ENCODE measurements at regions not wholly inside any gene's neighbourhood (a gene's known extent, or its start where the extent isn't known, plus 50 kb on each side); places are given as distances from the start of the nearest gene placed in this dataset.

DNA sequence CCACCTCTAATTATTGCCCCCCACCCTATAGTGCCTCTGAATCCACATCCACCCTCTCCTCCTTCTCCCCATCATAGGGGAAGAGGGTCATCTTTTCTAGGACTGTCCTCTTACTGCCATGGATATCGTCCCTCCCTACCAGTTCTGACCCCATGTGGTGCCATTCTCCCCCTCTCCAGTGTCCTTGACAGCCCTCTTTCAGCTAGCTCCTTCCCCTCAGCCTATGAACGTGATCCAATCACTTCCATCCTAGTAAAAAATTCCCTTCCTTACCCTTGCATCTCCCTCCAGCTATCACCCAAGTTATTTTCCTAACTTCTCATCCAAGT lies 172.7 kb downstream of the RRAGC start:
- no peak for TF ChIP-seq JUND (IDR thresholded peaks at IDR 0.05)
- no peak for TF ChIP-seq CTCF (IDR thresholded peaks at IDR 0.05 in 2 of 3, conservative IDR thresholded peaks at IDR 0.05 in 1 of 3; ENCODE audit: borderline replicate concordance in 1 of 3, insufficient read depth in 1 of 3, low read depth in 2 of 3, low read length in 2 of 3)
- TF ChIP-seq, protein P1, sequence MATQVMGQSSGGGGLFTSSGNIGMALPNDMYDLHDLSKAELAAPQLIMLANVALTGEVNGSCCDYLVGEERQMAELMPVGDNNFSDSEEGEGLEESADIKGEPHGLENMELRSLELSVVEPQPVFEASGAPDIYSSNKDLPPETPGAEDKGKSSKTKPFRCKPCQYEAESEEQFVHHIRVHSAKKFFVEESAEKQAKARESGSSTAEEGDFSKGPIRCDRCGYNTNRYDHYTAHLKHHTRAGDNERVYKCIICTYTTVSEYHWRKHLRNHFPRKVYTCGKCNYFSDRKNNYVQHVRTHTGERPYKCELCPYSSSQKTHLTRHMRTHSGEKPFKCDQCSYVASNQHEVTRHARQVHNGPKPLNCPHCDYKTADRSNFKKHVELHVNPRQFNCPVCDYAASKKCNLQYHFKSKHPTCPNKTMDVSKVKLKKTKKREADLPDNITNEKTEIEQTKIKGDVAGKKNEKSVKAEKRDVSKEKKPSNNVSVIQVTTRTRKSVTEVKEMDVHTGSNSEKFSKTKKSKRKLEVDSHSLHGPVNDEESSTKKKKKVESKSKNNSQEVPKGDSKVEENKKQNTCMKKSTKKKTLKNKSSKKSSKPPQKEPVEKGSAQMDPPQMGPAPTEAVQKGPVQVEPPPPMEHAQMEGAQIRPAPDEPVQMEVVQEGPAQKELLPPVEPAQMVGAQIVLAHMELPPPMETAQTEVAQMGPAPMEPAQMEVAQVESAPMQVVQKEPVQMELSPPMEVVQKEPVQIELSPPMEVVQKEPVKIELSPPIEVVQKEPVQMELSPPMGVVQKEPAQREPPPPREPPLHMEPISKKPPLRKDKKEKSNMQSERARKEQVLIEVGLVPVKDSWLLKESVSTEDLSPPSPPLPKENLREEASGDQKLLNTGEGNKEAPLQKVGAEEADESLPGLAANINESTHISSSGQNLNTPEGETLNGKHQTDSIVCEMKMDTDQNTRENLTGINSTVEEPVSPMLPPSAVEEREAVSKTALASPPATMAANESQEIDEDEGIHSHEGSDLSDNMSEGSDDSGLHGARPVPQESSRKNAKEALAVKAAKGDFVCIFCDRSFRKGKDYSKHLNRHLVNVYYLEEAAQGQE (IDR thresholded peaks at IDR 0.05; ENCODE audit: low read depth) = no peak
- TF ChIP-seq TCF7L2 (IDR thresholded peaks at IDR 0.05; ENCODE audit: borderline replicate concordance, extremely low read depth, insufficient read depth, insufficient read length) = no peak
- TF ChIP-seq ZNF274 (IDR thresholded peaks at IDR 0.05; ENCODE audit: low read depth, low read length) = no peak
- no peak for TF ChIP-seq EZH2 (IDR thresholded peaks at IDR 0.05)
- TF ChIP-seq POLR2A (IDR thresholded peaks at IDR 0.05; ENCODE audit: borderline replicate concordance, extremely low read depth, insufficient read depth, insufficient read length) = no peak
- no peak for TF ChIP-seq ZFX (IDR thresholded peaks at IDR 0.05)
- no peak for TF ChIP-seq RAD21 (IDR thresholded peaks at IDR 0.05; ENCODE audit: low read depth)
- TF ChIP-seq CEBPB (IDR thresholded peaks at IDR 0.05; ENCODE audit: low read depth) = no peak
- no peak for TF ChIP-seq POLR2AphosphoS5 (IDR thresholded peaks at IDR 0.05; ENCODE audit: low read depth, low read length)
- no peak for TF ChIP-seq ZBTB33 (IDR thresholded peaks at IDR 0.05; ENCODE audit: extremely low read depth, insufficient replicate concordance, low read length)
- no peak for TF ChIP-seq EGR1 (IDR thresholded peaks at IDR 0.05; ENCODE audit: low read depth)
- no peak for TF ChIP-seq CBX3 (IDR thresholded peaks at IDR 0.05; ENCODE audit: low read depth)
